Gastroesophageal sphincter (tissue), 2 donors: ENCODE measurements at regions not wholly inside any gene's neighbourhood (a gene's known extent, or its start where the extent isn't known, plus 50 kb on each side); places are given as distances from the start of the nearest gene placed in this dataset.
"Not testable (repeated sequence)": the region's sequence is repeated elsewhere in the genome, so short reads cannot be mapped to it uniquely, and the experiment has no call there.

Experiments
- EP300 ChIP-seq: sonication (generic); formaldehyde crosslinking; IDR thresholded peaks from one replicate; pipeline ENCODE4 v1.6.1; 2017; ENCODE audit warnings: antibody characterized with exemption, mild to moderate bottlenecking
- POLR2AphosphoS5 ChIP-seq: sonication (generic); formaldehyde crosslinking; IDR thresholded peaks from one replicate; pipeline ENCODE4 v1.6.1; 2017; ENCODE audit warnings: antibody characterized with exemption

DNA sequence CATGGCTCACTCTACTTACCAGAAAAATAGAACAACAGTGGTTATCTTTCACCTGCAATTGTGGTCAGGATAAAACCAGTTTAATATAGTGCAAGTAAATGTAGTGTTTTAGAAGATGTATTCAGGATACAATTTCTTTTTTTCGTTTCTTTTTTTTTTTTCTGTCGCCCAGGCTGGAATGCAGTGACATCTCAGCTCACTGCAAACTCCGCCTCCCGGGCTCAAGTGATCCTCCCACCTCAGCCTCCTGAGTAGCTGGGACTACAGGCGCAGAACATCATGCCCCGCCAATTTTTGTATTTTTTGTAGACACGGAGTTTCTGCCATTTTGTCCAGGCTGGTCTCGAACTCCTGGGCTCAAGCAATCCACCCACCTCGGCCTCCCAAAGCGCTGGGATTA is 109.7 kb downstream of the POTEB2 start:
- not testable (repeated sequence) for TF ChIP-seq EP300, POLR2AphosphoS5
